CD14-positive monocyte (primary cell): ENCODE measurements at regions not wholly inside any gene's neighbourhood (a gene's known extent, or its start where the extent isn't known, plus 50 kb on each side); places are given as distances from the start of the nearest gene placed in this dataset.

ENCODE experiments used
- DNase-seq, 3 donors: peaks; one replicate each; pipeline ENCODE4 v3.0.0-alpha.2; 2011 to 2022
- H2AFZ ChIP-seq: 2 replicates; pipeline ENCODE4 v1.6.0; 2012; ENCODE audit warnings: mild to moderate bottlenecking, low read depth, low read length, inconsistent platforms; ENCODE audit not compliant: insufficient read depth, poor library complexity, severe bottlenecking
- H3K27ac ChIP-seq, 2 donors: 1 replicate in 1 of 2; 2 replicates in 1 of 2; pipeline ENCODE4 v1.5.1; 2012 to 2013; ENCODE audit warnings: low read length in 2 of 2, control low read depth in 1 of 2, inconsistent platforms in 1 of 2, low read depth in 1 of 2, mild to moderate bottlenecking in 1 of 2
- H3K27me3 ChIP-seq, 2 donors: one replicate each; pipeline versions ENCODE4 v1.6.0 to v1.6.1; 2011 to 2013; ENCODE audit warnings: low read length in 2 of 2; ENCODE audit not compliant: control insufficient read depth in 2 of 2, insufficient read depth in 2 of 2
- H3K36me3 ChIP-seq, 2 donors: replicated peaks in 1 of 2; 1 replicate in 1 of 2; 2 replicates in 1 of 2; pipeline versions ENCODE4 v1.5.1 to v1.6.1; 2012 to 2013; ENCODE audit warnings: low read length in 2 of 2, control low read depth in 1 of 2, inconsistent platforms in 1 of 2, mild to moderate bottlenecking in 1 of 2; ENCODE audit not compliant: insufficient read depth in 2 of 2, control insufficient read depth in 1 of 2
- H3K4me1 ChIP-seq, 2 donors: 1 replicate in 1 of 2; 2 replicates in 1 of 2; pipeline versions ENCODE4 v1.5.1 to v1.6.1; 2012 to 2013; ENCODE audit warnings: low read length in 2 of 2, control low read depth in 1 of 2, inconsistent platforms in 1 of 2, mild to moderate bottlenecking in 1 of 2, moderate library complexity in 1 of 2; ENCODE audit not compliant: insufficient read depth in 2 of 2, control insufficient read depth in 1 of 2
- H3K4me2 ChIP-seq: replicated peaks from 2 replicates; pipeline ENCODE3; 2012; ENCODE audit warnings: low read length, moderate library complexity, mild to moderate bottlenecking; ENCODE audit not compliant: poor library complexity, severe bottlenecking; ENCODE audit errors: extremely low read depth
- H3K4me3 ChIP-seq, 3 experiments: fragments of 200-600 bp in 1 of 3; sonication (generic) in 1 of 3; replicated peaks in 1 of 3; 1 replicate in 2 of 3; 2 replicates in 1 of 3; pipeline ENCODE4 v1.5.1; 2011 to 2013; ENCODE audit warnings: low read length in 3 of 3, mild to moderate bottlenecking in 3 of 3, control low read depth in 2 of 3, low read depth in 2 of 3, inconsistent platforms in 1 of 3, moderate library complexity in 1 of 3
- H3K79me2 ChIP-seq: 2 replicates; pipeline ENCODE4 v1.6.0; 2012; ENCODE audit warnings: mild to moderate bottlenecking, control low read depth, inconsistent platforms, low read length, moderate library complexity; ENCODE audit not compliant: insufficient read depth
- H3K9ac ChIP-seq: 2 replicates; pipeline ENCODE4 v1.6.0; 2017; ENCODE audit warnings: low read length, mild to moderate bottlenecking; ENCODE audit not compliant: insufficient read depth, poor library complexity, severe bottlenecking
- H3K9me3 ChIP-seq, 2 donors: replicated peaks in 1 of 2; 1 replicate in 1 of 2; 2 replicates in 1 of 2; pipeline versions ENCODE4 v1.5.1 to v1.6.1; 2012 to 2013; ENCODE audit warnings: low read length in 2 of 2, control low read depth in 1 of 2; ENCODE audit not compliant: control insufficient read depth in 1 of 2, insufficient read depth in 1 of 2
- H4K20me1 ChIP-seq: 2 replicates; pipeline ENCODE4 v1.6.0; 2012; ENCODE audit warnings: mild to moderate bottlenecking, low read length, control low read depth, moderate library complexity; ENCODE audit not compliant: insufficient read depth
- H3K27ac Mint-ChIP-seq, 7 donors: one replicate each; pipeline ENCODE4 v1.8.0; 2020; ENCODE audit warnings: mild to moderate bottlenecking in 7 of 7, mixed read lengths in 7 of 7, moderate library complexity in 6 of 7, inconsistent platforms in 2 of 7
- H3K27me3 Mint-ChIP-seq, 3 donors: one replicate each; pipeline ENCODE4 v1.8.0; 2021 to 2022; ENCODE audit warnings: low read depth in 3 of 3, mild to moderate bottlenecking in 3 of 3, mixed read lengths in 3 of 3, moderate library complexity in 3 of 3, inconsistent platforms in 1 of 3
- H3K36me3 Mint-ChIP-seq, 2 donors: one replicate each; pipeline ENCODE4 v1.8.0; 2020; ENCODE audit warnings: mixed read lengths in 2 of 2, inconsistent platforms in 1 of 2, mild to moderate bottlenecking in 1 of 2
- H3K4me1 Mint-ChIP-seq: one replicate; pipeline ENCODE4 v1.8.0; 2020; ENCODE audit warnings: mild to moderate bottlenecking, mixed read lengths
- H3K4me3 Mint-ChIP-seq, 2 donors: one replicate each; pipeline ENCODE4 v1.8.0; 2020; ENCODE audit warnings: mild to moderate bottlenecking in 2 of 2, mixed read lengths in 2 of 2, moderate library complexity in 1 of 2
- H3K9me3 Mint-ChIP-seq, 7 donors: one replicate each; pipeline ENCODE4 v1.8.0; 2020 to 2022; ENCODE audit warnings: mixed read lengths in 7 of 7, mild to moderate bottlenecking in 6 of 7, moderate library complexity in 6 of 7, inconsistent platforms in 2 of 7
- WGBS: methylation state at CpG from one replicate; pipeline ENCODE4 v1.1.5; 2013; ENCODE audit warnings: missing lambda C conversion rate; ENCODE audit not compliant: insufficient coverage; 5-methylcytosine and 5-hydroxymethylcytosine counted together
- intact Hi-C, 2 donors: fragments of 100-400 bp; cut with micrococcal nuclease; formaldehyde crosslinking; loops; one replicate each; pipeline versions ENCODE4 v1.15.0 to v1.15.1; 2023
- TF ChIP-seq, protein P1 (sequence below): fragments of 200-600 bp; IDR thresholded peaks from one replicate; pipeline ENCODE4 v1.8.0; 2022; ENCODE audit warnings: antibody characterized with exemption, mild to moderate bottlenecking

DNA sequence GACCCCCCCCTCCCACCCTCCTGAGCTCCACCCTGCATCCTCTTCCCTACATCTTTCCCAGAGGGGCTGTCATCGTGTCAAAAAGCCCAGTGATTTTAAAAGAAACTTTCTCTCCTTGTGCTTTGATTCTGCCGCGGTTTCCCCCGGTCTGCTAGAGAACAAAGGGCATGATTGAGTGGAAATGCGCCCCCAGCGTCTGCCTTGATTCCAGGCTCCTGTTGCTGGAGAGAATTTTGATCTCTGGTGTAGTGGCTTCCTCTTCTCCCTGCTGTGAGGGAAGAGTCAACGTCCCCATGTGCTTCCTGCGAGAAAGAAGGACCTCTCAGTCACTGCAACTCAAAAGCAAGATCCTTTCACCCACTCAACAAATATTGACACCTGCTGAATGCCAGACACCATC, 61.9 kb upstream of the RAPGEF1 start:
- Histone ChIP-seq H4K20me1 (no peaks in the 10 kb centered on the region), H3K36me3 (no peaks in the 10 kb centered on the region), H3K27ac (no peak overlapping the region), H3K4me1 (no peaks in the 10 kb centered on the region), H3K9me3 (no peaks in the 10 kb centered on the region), H3K9ac (no peak overlapping the region), H2AFZ (no peak overlapping the region), H3K4me3 (no peak overlapping the region), H3K27me3 (no peaks in the 10 kb centered on the region), H3K4me2 (no peak overlapping the region), H3K79me2 (no peaks in the 10 kb centered on the region)
- DNase-seq, result no peak
- Mint-ChIP-seq H3K27ac (no peak overlapping the region), H3K36me3 (no peaks in the 10 kb centered on the region), H3K4me3 (no peak overlapping the region), H3K9me3 (peaks cover 0 to 2% (median 0%) of the 10 kb centered on the region in 7 donors), H3K4me1 (no peaks in the 10 kb centered on the region), H3K27me3 (peaks cover 2 to 10% (median 6%) of the 10 kb centered on the region in 3 donors)
- TF ChIP-seq, protein P1, sequence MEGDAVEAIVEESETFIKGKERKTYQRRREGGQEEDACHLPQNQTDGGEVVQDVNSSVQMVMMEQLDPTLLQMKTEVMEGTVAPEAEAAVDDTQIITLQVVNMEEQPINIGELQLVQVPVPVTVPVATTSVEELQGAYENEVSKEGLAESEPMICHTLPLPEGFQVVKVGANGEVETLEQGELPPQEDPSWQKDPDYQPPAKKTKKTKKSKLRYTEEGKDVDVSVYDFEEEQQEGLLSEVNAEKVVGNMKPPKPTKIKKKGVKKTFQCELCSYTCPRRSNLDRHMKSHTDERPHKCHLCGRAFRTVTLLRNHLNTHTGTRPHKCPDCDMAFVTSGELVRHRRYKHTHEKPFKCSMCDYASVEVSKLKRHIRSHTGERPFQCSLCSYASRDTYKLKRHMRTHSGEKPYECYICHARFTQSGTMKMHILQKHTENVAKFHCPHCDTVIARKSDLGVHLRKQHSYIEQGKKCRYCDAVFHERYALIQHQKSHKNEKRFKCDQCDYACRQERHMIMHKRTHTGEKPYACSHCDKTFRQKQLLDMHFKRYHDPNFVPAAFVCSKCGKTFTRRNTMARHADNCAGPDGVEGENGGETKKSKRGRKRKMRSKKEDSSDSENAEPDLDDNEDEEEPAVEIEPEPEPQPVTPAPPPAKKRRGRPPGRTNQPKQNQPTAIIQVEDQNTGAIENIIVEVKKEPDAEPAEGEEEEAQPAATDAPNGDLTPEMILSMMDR, result no peak
- intact Hi-C loops, result no loop called here
- WGBS, result 70% methylated on average over 2 of the region's 8 CpGs

DNA sequence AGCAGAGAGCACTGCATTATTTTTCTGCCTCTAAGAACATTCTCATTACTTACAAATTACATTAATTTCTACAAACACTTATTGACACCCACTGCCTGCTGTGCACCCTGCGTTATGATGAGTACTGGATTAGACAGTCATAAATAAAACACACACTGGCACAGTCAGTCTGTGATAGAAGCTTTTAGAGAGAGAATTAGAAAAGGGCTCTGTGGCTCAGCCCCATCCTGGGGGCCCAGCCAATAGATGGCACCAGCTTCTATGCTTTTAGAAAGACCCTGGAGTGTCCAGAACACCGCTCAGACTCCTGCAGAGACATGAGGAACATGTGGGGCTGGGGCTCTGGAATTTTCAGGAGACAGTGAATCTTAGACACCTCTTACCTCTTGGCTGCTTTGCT, 61.0 kb upstream of the RAPGEF1 start:
- intact Hi-C loops, result no loop called here
- H3K4me1 Mint-ChIP-seq, result no peaks in the 10 kb centered on the region
- no peak overlapping the region for H3K4me3 ChIP-seq
- no peaks in the 10 kb centered on the region for H3K4me1 ChIP-seq
- no peak overlapping the region for H3K4me2 ChIP-seq
- H3K9me3 ChIP-seq, result no peaks in the 10 kb centered on the region
- TF ChIP-seq, protein P1, result no peak
- no peak overlapping the region for H3K4me3 Mint-ChIP-seq
- H2AFZ ChIP-seq, result no peak overlapping the region
- H3K27ac ChIP-seq, result no peak overlapping the region
- H3K27me3 Mint-ChIP-seq, result peaks cover 2 to 6% (median 3%) of the 10 kb centered on the region in 3 donors
- DNase-seq, result no peak
- H3K9ac ChIP-seq, result no peak overlapping the region
- no peaks in the 10 kb centered on the region for H3K79me2 ChIP-seq
- H4K20me1 ChIP-seq, result no peaks in the 10 kb centered on the region
- no peaks in the 10 kb centered on the region for H3K36me3 ChIP-seq
- WGBS, result 50% methylated on average over 1 of the region's 2 CpGs
- no peak overlapping the region for H3K27ac Mint-ChIP-seq
- H3K27me3 ChIP-seq, result no peaks in the 10 kb centered on the region
- no peaks in the 10 kb centered on the region for H3K36me3 Mint-ChIP-seq
- peaks cover 0 to 2% (median 0%) of the 10 kb centered on the region in 7 donors for H3K9me3 Mint-ChIP-seq
